Neural cell (in vitro differentiated cells): ENCODE measurements at regions not wholly inside any gene's neighbourhood (a gene's known extent, or its start where the extent isn't known, plus 50 kb on each side); places are given as distances from the start of the nearest gene placed in this dataset.

ENCODE experiments used
- H2AFZ ChIP-seq: fragments of 200-600, 300-800 bp; sonication (generic), shearing (Covaris generic); 2 replicates; pipeline ENCODE4 v1.6.0; 2014; ENCODE audit warnings: low read depth, mild to moderate bottlenecking, antibody characterized with exemption, low read length, moderate library complexity
- H3F3A ChIP-seq: fragments of 200-600 bp; shearing (Covaris generic); 2 replicates; pipeline ENCODE4 v1.6.1; 2016; ENCODE audit warnings: mild to moderate bottlenecking, moderate library complexity, mixed read lengths, antibody characterized with exemption, low read length; ENCODE audit not compliant: insufficient read depth, poor library complexity, severe bottlenecking
- H3K27ac ChIP-seq: fragments of 200-600, 300-800 bp; sonication (generic), shearing (Covaris generic); 2 replicates; pipeline ENCODE4 v1.5.1; 2014; ENCODE audit warnings: mild to moderate bottlenecking, low read length, moderate library complexity
- H3K27me3 ChIP-seq: fragments of 300-800, 200-600 bp; sonication (generic), shearing (Covaris generic); 2 replicates; pipeline ENCODE4 v1.6.0; 2014; ENCODE audit warnings: mild to moderate bottlenecking, low read depth, low read length, moderate library complexity; ENCODE audit not compliant: insufficient read depth
- H3K36me3 ChIP-seq: fragments of 300-800, 200-600 bp; sonication (generic), shearing (Covaris generic); 2 replicates; pipeline ENCODE4 v1.5.1; 2014; ENCODE audit warnings: mild to moderate bottlenecking, antibody characterized with exemption, low read length, moderate library complexity; ENCODE audit not compliant: insufficient read depth
- H3K4me2 ChIP-seq: fragments of 300-800, 200-600 bp; sonication (generic), shearing (Covaris generic); 2 replicates; pipeline ENCODE4 v1.6.0; 2014; ENCODE audit warnings: mild to moderate bottlenecking, low read length
- H3K4me3 ChIP-seq: fragments of 300-800, 200-600 bp; sonication (generic), shearing (Covaris generic); 2 replicates; pipeline ENCODE4 v1.5.1; 2014; ENCODE audit warnings: mild to moderate bottlenecking, low read length, moderate library complexity
- H3K79me2 ChIP-seq: fragments of 200-600 bp; shearing (Covaris generic); replicated peaks from 2 replicates; pipeline ENCODE4 v1.6.0; 2014; ENCODE audit warnings: mild to moderate bottlenecking, low read length, moderate library complexity; ENCODE audit not compliant: insufficient read depth
- H3K9ac ChIP-seq: fragments of 300-800, 200-600 bp; sonication (generic), shearing (Covaris generic); 2 replicates; pipeline ENCODE4 v1.6.1; 2016; ENCODE audit warnings: mild to moderate bottlenecking, low read length, mixed read lengths
- H3K9me2 ChIP-seq: fragments of 200-600 bp; shearing (Covaris generic); 2 replicates; pipeline ENCODE4 v1.6.1; 2016; ENCODE audit warnings: mild to moderate bottlenecking, low read length, mixed read lengths; ENCODE audit not compliant: insufficient read depth
- H3K9me3 ChIP-seq: fragments of 200-600, 300-800 bp; sonication (generic), shearing (Covaris generic); 2 replicates; pipeline ENCODE4 v1.6.1; 2016; ENCODE audit warnings: mild to moderate bottlenecking, mixed run types, low read length, moderate library complexity, mixed read lengths
- H4K20me1 ChIP-seq: fragments of 200-600 bp; shearing (Covaris generic); 2 replicates; pipeline ENCODE4 v1.6.1; 2016; ENCODE audit warnings: mild to moderate bottlenecking, mixed run types; ENCODE audit not compliant: insufficient read depth
- EP300 ChIP-seq: fragments of 450-650 bp; conservative IDR thresholded peaks from 2 replicates; pipeline ENCODE4 v1.6.1; 2014; ENCODE audit warnings: antibody characterized with exemption, mild to moderate bottlenecking, moderate library complexity; ENCODE audit not compliant: poor library complexity, severe bottlenecking
- EZH2 ChIP-seq: fragments of 200-600, 300-800 bp; shearing (Covaris generic), sonication (generic); IDR thresholded peaks from 2 replicates; pipeline ENCODE4 v1.6.1; 2014; ENCODE audit warnings: antibody characterized with exemption, low read length, borderline replicate concordance, mild to moderate bottlenecking; ENCODE audit not compliant: insufficient read depth, poor library complexity, severe bottlenecking
- MXI1 ChIP-seq: fragments of 450-650 bp; conservative IDR thresholded peaks from 2 replicates; pipeline ENCODE4 v1.6.1; 2014; ENCODE audit warnings: antibody characterized with exemption, mild to moderate bottlenecking; ENCODE audit not compliant: poor library complexity, severe bottlenecking
- POLR2AphosphoS5 ChIP-seq: IDR thresholded peaks from 2 replicates; pipeline ENCODE4 v1.6.1; 2012
- RAD21 ChIP-seq: fragments of 450-650 bp; conservative IDR thresholded peaks from 2 replicates; pipeline ENCODE4 v1.6.1; 2014; ENCODE audit warnings: antibody characterized with exemption, mild to moderate bottlenecking, moderate library complexity
- SMC3 ChIP-seq: fragments of 450-650 bp; conservative IDR thresholded peaks from 2 replicates; pipeline ENCODE4 v1.6.1; 2014; ENCODE audit warnings: antibody characterized with exemption, mild to moderate bottlenecking, moderate library complexity; ENCODE audit not compliant: poor library complexity
- TAF1 ChIP-seq: IDR thresholded peaks from 2 replicates; pipeline ENCODE4 v1.6.1; 2012; ENCODE audit warnings: low read depth
- TF ChIP-seq, protein P1 (sequence below): fragments of 450-650 bp; IDR thresholded peaks from 2 replicates; pipeline ENCODE4 v1.5.1; 2014; ENCODE audit warnings: antibody characterized with exemption, mild to moderate bottlenecking, moderate library complexity; ENCODE audit not compliant: poor library complexity, severe bottlenecking
- TF ChIP-seq, protein P2 (sequence below): IDR thresholded peaks from 2 replicates; pipeline ENCODE4 v1.6.1; 2012; ENCODE audit warnings: borderline replicate concordance

DNA sequence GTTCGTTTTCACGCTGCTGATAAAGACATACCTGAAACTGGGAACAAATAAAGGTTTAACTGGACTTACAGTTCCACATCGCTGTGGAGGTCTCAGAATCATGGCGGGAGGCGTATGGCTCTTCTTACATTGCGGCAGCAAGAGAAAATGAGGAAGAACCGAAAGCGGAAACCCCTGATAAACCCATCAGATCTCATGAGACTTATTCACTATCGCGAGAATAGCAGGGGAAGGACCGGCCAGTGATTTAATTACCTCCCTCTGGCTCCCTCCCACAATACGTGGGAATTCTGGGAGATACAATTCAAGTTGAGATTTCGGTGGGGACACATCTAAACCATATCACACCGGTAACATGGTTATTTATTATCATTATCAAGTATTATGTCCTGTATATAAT lies 2204.5 kb downstream of the ARAP2 start:
- H3K36me3 ChIP-seq, result no peaks in the 10 kb centered on the region
- H3K27ac ChIP-seq, result no peak overlapping the region
- H3K9me3 ChIP-seq, result no peaks in the 10 kb centered on the region
- H3K9me2 ChIP-seq, result no peaks in the 10 kb centered on the region
- H3K79me2 ChIP-seq, result no peaks in the 10 kb centered on the region
- H3F3A ChIP-seq, result no peaks in the 10 kb centered on the region
- H4K20me1 ChIP-seq, result no peaks in the 10 kb centered on the region
- H3K4me2 ChIP-seq, result no peak overlapping the region
- H3K4me3 ChIP-seq, result no peak overlapping the region
- H2AFZ ChIP-seq, result no peak overlapping the region
- no peaks in the 10 kb centered on the region for H3K27me3 ChIP-seq
- TF ChIP-seq TAF1, result no peak
- TF ChIP-seq, protein P1, sequence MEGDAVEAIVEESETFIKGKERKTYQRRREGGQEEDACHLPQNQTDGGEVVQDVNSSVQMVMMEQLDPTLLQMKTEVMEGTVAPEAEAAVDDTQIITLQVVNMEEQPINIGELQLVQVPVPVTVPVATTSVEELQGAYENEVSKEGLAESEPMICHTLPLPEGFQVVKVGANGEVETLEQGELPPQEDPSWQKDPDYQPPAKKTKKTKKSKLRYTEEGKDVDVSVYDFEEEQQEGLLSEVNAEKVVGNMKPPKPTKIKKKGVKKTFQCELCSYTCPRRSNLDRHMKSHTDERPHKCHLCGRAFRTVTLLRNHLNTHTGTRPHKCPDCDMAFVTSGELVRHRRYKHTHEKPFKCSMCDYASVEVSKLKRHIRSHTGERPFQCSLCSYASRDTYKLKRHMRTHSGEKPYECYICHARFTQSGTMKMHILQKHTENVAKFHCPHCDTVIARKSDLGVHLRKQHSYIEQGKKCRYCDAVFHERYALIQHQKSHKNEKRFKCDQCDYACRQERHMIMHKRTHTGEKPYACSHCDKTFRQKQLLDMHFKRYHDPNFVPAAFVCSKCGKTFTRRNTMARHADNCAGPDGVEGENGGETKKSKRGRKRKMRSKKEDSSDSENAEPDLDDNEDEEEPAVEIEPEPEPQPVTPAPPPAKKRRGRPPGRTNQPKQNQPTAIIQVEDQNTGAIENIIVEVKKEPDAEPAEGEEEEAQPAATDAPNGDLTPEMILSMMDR, result no peak
- TF ChIP-seq RAD21, result no peak
- TF ChIP-seq POLR2AphosphoS5, result no peak
- no peak for TF ChIP-seq EZH2
- TF ChIP-seq EP300, result no peak
- no peak for TF ChIP-seq MXI1
- no peak for TF ChIP-seq SMC3
- TF ChIP-seq, protein P2, sequence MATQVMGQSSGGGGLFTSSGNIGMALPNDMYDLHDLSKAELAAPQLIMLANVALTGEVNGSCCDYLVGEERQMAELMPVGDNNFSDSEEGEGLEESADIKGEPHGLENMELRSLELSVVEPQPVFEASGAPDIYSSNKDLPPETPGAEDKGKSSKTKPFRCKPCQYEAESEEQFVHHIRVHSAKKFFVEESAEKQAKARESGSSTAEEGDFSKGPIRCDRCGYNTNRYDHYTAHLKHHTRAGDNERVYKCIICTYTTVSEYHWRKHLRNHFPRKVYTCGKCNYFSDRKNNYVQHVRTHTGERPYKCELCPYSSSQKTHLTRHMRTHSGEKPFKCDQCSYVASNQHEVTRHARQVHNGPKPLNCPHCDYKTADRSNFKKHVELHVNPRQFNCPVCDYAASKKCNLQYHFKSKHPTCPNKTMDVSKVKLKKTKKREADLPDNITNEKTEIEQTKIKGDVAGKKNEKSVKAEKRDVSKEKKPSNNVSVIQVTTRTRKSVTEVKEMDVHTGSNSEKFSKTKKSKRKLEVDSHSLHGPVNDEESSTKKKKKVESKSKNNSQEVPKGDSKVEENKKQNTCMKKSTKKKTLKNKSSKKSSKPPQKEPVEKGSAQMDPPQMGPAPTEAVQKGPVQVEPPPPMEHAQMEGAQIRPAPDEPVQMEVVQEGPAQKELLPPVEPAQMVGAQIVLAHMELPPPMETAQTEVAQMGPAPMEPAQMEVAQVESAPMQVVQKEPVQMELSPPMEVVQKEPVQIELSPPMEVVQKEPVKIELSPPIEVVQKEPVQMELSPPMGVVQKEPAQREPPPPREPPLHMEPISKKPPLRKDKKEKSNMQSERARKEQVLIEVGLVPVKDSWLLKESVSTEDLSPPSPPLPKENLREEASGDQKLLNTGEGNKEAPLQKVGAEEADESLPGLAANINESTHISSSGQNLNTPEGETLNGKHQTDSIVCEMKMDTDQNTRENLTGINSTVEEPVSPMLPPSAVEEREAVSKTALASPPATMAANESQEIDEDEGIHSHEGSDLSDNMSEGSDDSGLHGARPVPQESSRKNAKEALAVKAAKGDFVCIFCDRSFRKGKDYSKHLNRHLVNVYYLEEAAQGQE, result no peak
- H3K9ac ChIP-seq, result no peak overlapping the region

GRCh38 chr4:34043131-34043530 lies 2201.2 kb downstream of the ARAP2 start:
- Histone ChIP-seq H3K79me2 (no peaks in the 10 kb centered on the region), H3K9me2 (no peaks in the 10 kb centered on the region), H3K4me2 (no peak overlapping the region), H3F3A (no peaks in the 10 kb centered on the region), H3K9me3 (no peaks in the 10 kb centered on the region), H3K27ac (no peak overlapping the region), H3K27me3 (no peaks in the 10 kb centered on the region), H3K9ac (no peak overlapping the region), H3K4me3 (no peak overlapping the region), H2AFZ (no peak overlapping the region), H4K20me1 (no peaks in the 10 kb centered on the region), H3K36me3 (no peaks in the 10 kb centered on the region)
- TF ChIP-seq POLR2AphosphoS5, result no peak
- TF ChIP-seq MXI1, result no peak
- TF ChIP-seq SMC3, result no peak
- TF ChIP-seq, protein P1, result no peak
- no peak for TF ChIP-seq EP300
- TF ChIP-seq, protein P2, result no peak
- TF ChIP-seq TAF1, result no peak
- TF ChIP-seq RAD21, result no peak
- TF ChIP-seq EZH2, result no peak
